IMR-90 (cell line): ENCODE measurements at regions not wholly inside any gene's neighbourhood (a gene's known extent, or its start where the extent isn't known, plus 50 kb on each side); places are given as distances from the start of the nearest gene placed in this dataset.

ENCODE experiments used
- BHLHE40 ChIP-seq: fragments of 150-350 bp; IDR thresholded peaks from 2 replicates; pipeline ENCODE4 v1.6.1; 2016; ENCODE audit warnings: mild to moderate bottlenecking, low read depth, low read length
- CEBPB ChIP-seq: IDR thresholded peaks from 2 replicates; pipeline ENCODE4 v1.6.1; 2012; ENCODE audit warnings: low read depth, low read length, improper control_type of control experiment
- CHD1 ChIP-seq: IDR thresholded peaks from 2 replicates; pipeline ENCODE4 v1.6.1; 2012; ENCODE audit warnings: low read depth, low read length, improper control_type of control experiment
- CTCF ChIP-seq: conservative IDR thresholded peaks from 2 replicates; pipeline ENCODE4 v1.5.1; 2012; ENCODE audit warnings: mild to moderate bottlenecking, low read depth, low read length, improper control_type of control experiment
- FOS ChIP-seq: fragments of 150-350 bp; IDR thresholded peaks from 2 replicates; pipeline ENCODE4 v1.6.1; 2016; ENCODE audit warnings: low read depth, low read length
- MAFK ChIP-seq: IDR thresholded peaks from 2 replicates; pipeline ENCODE4 v1.6.1; 2012; ENCODE audit warnings: low read depth, low read length, improper control_type of control experiment
- MAZ ChIP-seq: IDR thresholded peaks from 2 replicates; pipeline ENCODE4 v1.6.1; 2012; ENCODE audit warnings: low read depth, mild to moderate bottlenecking, low read length, improper control_type of control experiment, moderate library complexity, borderline replicate concordance
- MXI1 ChIP-seq: IDR thresholded peaks from 2 replicates; pipeline ENCODE4 v1.6.1; 2012; ENCODE audit warnings: low read depth, mild to moderate bottlenecking, low read length, moderate library complexity, borderline replicate concordance
- POLR2A ChIP-seq: IDR thresholded peaks from 2 replicates; pipeline ENCODE4 v1.6.1; 2012; ENCODE audit warnings: mild to moderate bottlenecking, low read depth, low read length
- RAD21 ChIP-seq: IDR thresholded peaks from 2 replicates; pipeline ENCODE4 v1.6.1; 2012; ENCODE audit warnings: low read length, improper control_type of control experiment
- RCOR1 ChIP-seq: IDR thresholded peaks from 2 replicates; pipeline ENCODE4 v1.6.1; 2012; ENCODE audit warnings: mild to moderate bottlenecking, low read length, improper control_type of control experiment; ENCODE audit not compliant: insufficient replicate concordance
- SMC3 ChIP-seq: fragments of 150-350 bp; IDR thresholded peaks from 2 replicates; pipeline ENCODE4 v1.6.1; 2016; ENCODE audit warnings: low read depth, mild to moderate bottlenecking, antibody characterized with exemption, low read length, moderate library complexity
- USF2 ChIP-seq: fragments of 150-350 bp; IDR thresholded peaks from 2 replicates; pipeline ENCODE4 v1.6.1; 2017; ENCODE audit warnings: mild to moderate bottlenecking, antibody characterized with exemption, low read length, low read depth

- TF ChIP-seq FOS: no peak
- TF ChIP-seq BHLHE40: no peak
- TF ChIP-seq CTCF: no peak
- no peak for TF ChIP-seq RAD21
- TF ChIP-seq MAZ: no peak
- TF ChIP-seq POLR2A: no peak
- no peak for TF ChIP-seq MAFK
- TF ChIP-seq MXI1: no peak
- no peak for TF ChIP-seq SMC3
- no peak for TF ChIP-seq CEBPB
- no peak for TF ChIP-seq USF2
- TF ChIP-seq CHD1: no peak
- no peak for TF ChIP-seq RCOR1
Measured at GRCh38 chr1:224521904-224522734, 87.5 kb upstream of the WDR26 start.
